HepG2 (cell line): ENCODE measurements at regions not wholly inside any gene's neighbourhood (a gene's known extent, or its start where the extent isn't known, plus 50 kb on each side); places are given as distances from the start of the nearest gene placed in this dataset.
"Not testable (repeated sequence)": the region's sequence is repeated elsewhere in the genome, so short reads cannot be mapped to it uniquely, and the experiment has no call there.

Experiments used
- ATAC-seq: fragments of 200-7000 bp; cut with Tn5 transposase; 3 replicates; pipeline ENCODE4 v1.9.1; 2020; ENCODE audit warnings: mild to moderate bottlenecking, moderate library complexity
- BruUV-seq: library from RNA; stranded (reverse); fragments of 400-500 nt; replicated peaks from 2 replicates; lab custom pipeline; 2021; lab: Mats Ljungman, UMichigan
- CTCF ChIA-PET: fragments of 300-600 bp; formaldehyde crosslinking; extraction: SDS; loops from one replicate; lab custom pipeline; 2021; ENCODE audit warnings: low total read pairs, inconsistent platforms, low intra/inter-chr PET ratio; lab: Yijun Ruan, JAX
- POLR2A ChIA-PET: fragments of 350-600 bp; sonication (Branson Sonifier 250); formaldehyde crosslinking; loops from one replicate; lab custom pipeline; 2020; ENCODE audit warnings: antibody characterized with exemption, inconsistent platforms; lab: Yijun Ruan, JAX
- DNase-seq: peaks from one replicate; pipeline ENCODE4 v3.0.0-alpha.2; 2015; ENCODE audit warnings: low spot score
- FAIRE-seq: peaks from 3 replicates; lab custom pipeline; 2011; peaks lifted over from hg19 to GRCh38; lab: Jason Lieb, UNC
- H2AFZ ChIP-seq: one replicate; pipeline ENCODE4 v1.6.1; 2011; ENCODE audit warnings: low read length, inconsistent platforms
- H3K27ac ChIP-seq: fragments of 300-600 bp; 3 replicates; pipeline ENCODE4 v1.8.0; 2011; ENCODE audit warnings: mixed run types, mild to moderate bottlenecking, mixed read lengths, low read length, inconsistent platforms; ENCODE audit not compliant: insufficient read depth; ENCODE audit errors: extremely low read length
- H3K27me3 ChIP-seq, 2 experiments: fragments of 200-600 bp in 1 of 2; 2 replicates in 1 of 2; 3 replicates in 1 of 2; pipeline versions ENCODE4 v1.6.0 to v1.8.0; 2011; ENCODE audit warnings: low read length in 2 of 2, mild to moderate bottlenecking in 2 of 2, moderate library complexity in 2 of 2, inconsistent platforms in 1 of 2; ENCODE audit not compliant: insufficient read depth in 2 of 2, control insufficient read depth in 1 of 2
- H3K36me3 ChIP-seq, 2 experiments: fragments of 200-600 bp in 1 of 2; replicated peaks in 1 of 2; 2 replicates in 1 of 2; 3 replicates in 1 of 2; pipeline versions ENCODE4 v1.5.1 to v1.8.0; 2011; ENCODE audit warnings: low read length in 2 of 2, inconsistent platforms in 1 of 2; ENCODE audit not compliant: insufficient read depth in 2 of 2, control insufficient read depth in 1 of 2
- H3K4me1 ChIP-seq: 2 replicates; pipeline ENCODE4 v1.5.1; 2012; ENCODE audit warnings: low read length, inconsistent platforms; ENCODE audit not compliant: insufficient read depth
- H3K4me2 ChIP-seq: 2 replicates; pipeline ENCODE4 v1.6.0; 2011; ENCODE audit warnings: low read depth, low read length, inconsistent platforms
- H3K4me3 ChIP-seq, 3 experiments: fragments of 200-600 bp in 1 of 3; sonication (generic), shearing (Covaris generic) in 1 of 3; replicated peaks in 1 of 3; 2 replicates each; pipeline ENCODE4 v1.5.1; 2011 to 2016; ENCODE audit warnings: low read length in 3 of 3, inconsistent platforms in 2 of 3, low read depth in 2 of 3, mild to moderate bottlenecking in 2 of 3, control low read depth in 1 of 3, mixed read lengths in 1 of 3; ENCODE audit not compliant: insufficient read depth in 1 of 3
- H3K79me2 ChIP-seq: one replicate; pipeline ENCODE4 v1.6.1; 2011; ENCODE audit warnings: low read length, inconsistent platforms; ENCODE audit not compliant: insufficient read depth
- H3K9ac ChIP-seq: 2 replicates; pipeline ENCODE4 v1.6.0; 2011; ENCODE audit warnings: mild to moderate bottlenecking, low read depth, low read length, inconsistent platforms; ENCODE audit not compliant: insufficient read depth
- H3K9me3 ChIP-seq: 2 replicates; pipeline ENCODE4 v1.5.1; 2012; ENCODE audit warnings: mild to moderate bottlenecking, low read length
- H4K20me1 ChIP-seq: 2 replicates; pipeline ENCODE4 v1.6.0; 2011; ENCODE audit warnings: inconsistent platforms, mild to moderate bottlenecking, low read length, moderate library complexity; ENCODE audit not compliant: insufficient read depth
- ATF7 ChIP-seq, 2 experiments: fragments of 450-650 bp in 1 of 2; sonication (generic) in 1 of 2; formaldehyde crosslinking in 1 of 2; IDR thresholded peaks; 2 replicates each; pipeline versions ENCODE4 v1.4.0 to v1.6.1; 2016 to 2020; ENCODE audit warnings: antibody characterized with exemption in 1 of 2, mild to moderate bottlenecking in 1 of 2, missing genetic modification reagents in 1 of 2
- BRCA1 ChIP-seq: sonication (generic); formaldehyde crosslinking; IDR thresholded peaks from 2 replicates; pipeline ENCODE4 v1.4.0; 2020; ENCODE audit warnings: missing genetic modification reagents
- HOXD1 ChIP-seq: sonication (generic); formaldehyde crosslinking; IDR thresholded peaks from 2 replicates; pipeline ENCODE4 v1.5.0; 2020; ENCODE audit warnings: missing genetic modification reagents
- ISX ChIP-seq: sonication (generic); formaldehyde crosslinking; conservative IDR thresholded peaks from 2 replicates; pipeline ENCODE4 v1.5.0; 2020; ENCODE audit warnings: missing genetic modification reagents
- JUN ChIP-seq: sonication (generic); formaldehyde crosslinking; IDR thresholded peaks from 2 replicates; pipeline ENCODE4 v1.4.0; 2020; ENCODE audit warnings: mild to moderate bottlenecking, missing genetic modification reagents
- JUND ChIP-seq: sonication (generic); formaldehyde crosslinking; IDR thresholded peaks from 2 replicates; pipeline ENCODE4 v1.8.0; 2022; ENCODE audit warnings: mild to moderate bottlenecking, missing genetic modification reagents
- KAT2B ChIP-seq: fragments of 150-350 bp; IDR thresholded peaks from 2 replicates; pipeline ENCODE4 v1.6.1; 2014; ENCODE audit warnings: low read depth, low read length, borderline replicate concordance
- NFE2L2 ChIP-seq: fragments of 150-350 bp; IDR thresholded peaks from 2 replicates; pipeline ENCODE4 v1.6.1; 2014; ENCODE audit warnings: low read length
- ZNF138 ChIP-seq: sonication (generic); formaldehyde crosslinking; IDR thresholded peaks from 2 replicates; pipeline ENCODE4 v1.5.0; 2020; ENCODE audit warnings: mild to moderate bottlenecking, low read depth, missing genetic modification reagents
- WGBS: methylation state at CpG from one replicate; pipeline ENCODE4 v1.1.6; 2017; ENCODE audit warnings: low lambda C conversion rate; 5-methylcytosine and 5-hydroxymethylcytosine counted together
- in situ Hi-C: cut with HindIII; loops from 2 replicates; pipeline ENCODE4 v1.10.0; 2017; ENCODE audit warnings: low pct_unique_long_range_greater_than_20kb; ENCODE audit not compliant: extremely low pct_ligation_motif_present
- intact Hi-C: fragments of 100-400 bp; cut with micrococcal nuclease; formaldehyde crosslinking; loops from one replicate; pipeline ENCODE4 v1.10.0; 2022; ENCODE audit not compliant: unreplicated experiment
- TF ChIP-seq, protein P1 (sequence below): conservative IDR thresholded peaks from 2 replicates; pipeline ENCODE4 v1.6.1; 2018; ENCODE audit warnings: missing genetic modification reagents
- TF ChIP-seq, protein P2 (sequence below): sonication (generic); formaldehyde crosslinking; IDR thresholded peaks from 2 replicates; pipeline ENCODE4 v1.4.0; 2020; ENCODE audit warnings: missing genetic modification reagents
- TF ChIP-seq, protein P3 (sequence below): sonication (generic); formaldehyde crosslinking; IDR thresholded peaks from 2 replicates; pipeline ENCODE4 v1.4.0; 2020; ENCODE audit warnings: missing genetic modification reagents, borderline replicate concordance

DNA sequence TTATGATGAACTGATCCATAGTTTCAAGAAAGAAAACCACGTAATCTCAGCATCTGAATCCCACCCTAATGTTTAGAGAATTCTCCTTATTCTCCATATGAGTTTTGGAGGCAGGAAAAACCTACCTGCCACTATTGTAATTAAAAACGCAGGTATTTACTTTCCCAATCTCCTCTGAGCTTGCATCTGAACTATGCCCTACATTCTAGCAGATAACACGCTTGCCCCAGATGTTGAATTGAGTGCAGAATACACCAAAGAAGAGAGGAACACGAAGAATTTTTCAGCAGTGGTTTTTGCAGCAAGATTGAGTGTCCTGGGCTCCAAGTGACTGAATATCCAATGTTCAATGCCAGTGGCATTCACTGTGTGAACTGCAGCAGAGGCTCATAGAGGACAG, 182.4 kb downstream of the COX18 start (continued):
- TF ChIP-seq JUND (CRISPR knock-in tag) (no peak), ZNF138 (CRISPR knock-in tag) (no peak)

DNA sequence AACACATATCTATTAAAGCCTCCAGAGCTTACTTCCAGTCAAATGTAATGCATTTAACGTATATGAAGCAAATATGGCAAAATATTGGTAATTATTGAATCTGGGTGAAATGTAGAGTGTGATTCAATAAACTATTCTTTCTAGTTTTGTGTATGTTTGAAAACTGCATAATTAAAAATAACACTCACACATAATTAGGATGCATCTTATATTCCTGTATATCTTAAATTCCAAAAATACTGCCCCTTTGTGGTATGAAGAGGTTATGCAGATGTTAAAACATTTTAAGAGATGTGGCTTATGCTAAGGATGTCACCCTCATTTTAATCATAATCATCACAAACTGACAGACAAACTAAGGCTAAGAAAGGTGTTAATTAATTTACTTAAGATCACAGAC, 182.9 kb downstream of the COX18 start:
- H3K9ac ChIP-seq: no peak overlapping the region
- intact Hi-C loops: no loop called here
- ChIA-PET CTCF (no interaction called here), POLR2A (no interaction called here)
- TF ChIP-seq JUN (CRISPR knock-in tag): no peak
- TF ChIP-seq, protein P1, sequence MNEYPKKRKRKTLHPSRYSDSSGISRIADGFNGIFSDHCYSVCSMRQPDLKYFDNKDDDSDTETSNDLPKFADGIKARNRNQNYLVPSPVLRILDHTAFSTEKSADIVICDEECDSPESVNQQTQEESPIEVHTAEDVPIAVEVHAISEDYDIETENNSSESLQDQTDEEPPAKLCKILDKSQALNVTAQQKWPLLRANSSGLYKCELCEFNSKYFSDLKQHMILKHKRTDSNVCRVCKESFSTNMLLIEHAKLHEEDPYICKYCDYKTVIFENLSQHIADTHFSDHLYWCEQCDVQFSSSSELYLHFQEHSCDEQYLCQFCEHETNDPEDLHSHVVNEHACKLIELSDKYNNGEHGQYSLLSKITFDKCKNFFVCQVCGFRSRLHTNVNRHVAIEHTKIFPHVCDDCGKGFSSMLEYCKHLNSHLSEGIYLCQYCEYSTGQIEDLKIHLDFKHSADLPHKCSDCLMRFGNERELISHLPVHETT (CRISPR knock-in tag): no peak
- TF ChIP-seq ATF7 (IDR thresholded peaks at IDR 0.05): no peak
- TF ChIP-seq ATF7 (CRISPR knock-in tag; IDR thresholded peaks at IDR 0.05): no peak
- no peak for TF ChIP-seq NFE2L2
- TF ChIP-seq KAT2B: no peak
- TF ChIP-seq, protein P2, sequence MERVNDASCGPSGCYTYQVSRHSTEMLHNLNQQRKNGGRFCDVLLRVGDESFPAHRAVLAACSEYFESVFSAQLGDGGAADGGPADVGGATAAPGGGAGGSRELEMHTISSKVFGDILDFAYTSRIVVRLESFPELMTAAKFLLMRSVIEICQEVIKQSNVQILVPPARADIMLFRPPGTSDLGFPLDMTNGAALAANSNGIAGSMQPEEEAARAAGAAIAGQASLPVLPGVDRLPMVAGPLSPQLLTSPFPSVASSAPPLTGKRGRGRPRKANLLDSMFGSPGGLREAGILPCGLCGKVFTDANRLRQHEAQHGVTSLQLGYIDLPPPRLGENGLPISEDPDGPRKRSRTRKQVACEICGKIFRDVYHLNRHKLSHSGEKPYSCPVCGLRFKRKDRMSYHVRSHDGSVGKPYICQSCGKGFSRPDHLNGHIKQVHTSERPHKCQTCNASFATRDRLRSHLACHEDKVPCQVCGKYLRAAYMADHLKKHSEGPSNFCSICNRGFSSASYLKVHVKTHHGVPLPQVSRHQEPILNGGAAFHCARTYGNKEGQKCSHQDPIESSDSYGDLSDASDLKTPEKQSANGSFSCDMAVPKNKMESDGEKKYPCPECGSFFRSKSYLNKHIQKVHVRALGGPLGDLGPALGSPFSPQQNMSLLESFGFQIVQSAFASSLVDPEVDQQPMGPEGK: no peak
- no peak for TF ChIP-seq ISX
- no peak for TF ChIP-seq HOXD1 (CRISPR knock-in tag)
- TF ChIP-seq BRCA1 (CRISPR knock-in tag): no peak
- TF ChIP-seq, protein P3, sequence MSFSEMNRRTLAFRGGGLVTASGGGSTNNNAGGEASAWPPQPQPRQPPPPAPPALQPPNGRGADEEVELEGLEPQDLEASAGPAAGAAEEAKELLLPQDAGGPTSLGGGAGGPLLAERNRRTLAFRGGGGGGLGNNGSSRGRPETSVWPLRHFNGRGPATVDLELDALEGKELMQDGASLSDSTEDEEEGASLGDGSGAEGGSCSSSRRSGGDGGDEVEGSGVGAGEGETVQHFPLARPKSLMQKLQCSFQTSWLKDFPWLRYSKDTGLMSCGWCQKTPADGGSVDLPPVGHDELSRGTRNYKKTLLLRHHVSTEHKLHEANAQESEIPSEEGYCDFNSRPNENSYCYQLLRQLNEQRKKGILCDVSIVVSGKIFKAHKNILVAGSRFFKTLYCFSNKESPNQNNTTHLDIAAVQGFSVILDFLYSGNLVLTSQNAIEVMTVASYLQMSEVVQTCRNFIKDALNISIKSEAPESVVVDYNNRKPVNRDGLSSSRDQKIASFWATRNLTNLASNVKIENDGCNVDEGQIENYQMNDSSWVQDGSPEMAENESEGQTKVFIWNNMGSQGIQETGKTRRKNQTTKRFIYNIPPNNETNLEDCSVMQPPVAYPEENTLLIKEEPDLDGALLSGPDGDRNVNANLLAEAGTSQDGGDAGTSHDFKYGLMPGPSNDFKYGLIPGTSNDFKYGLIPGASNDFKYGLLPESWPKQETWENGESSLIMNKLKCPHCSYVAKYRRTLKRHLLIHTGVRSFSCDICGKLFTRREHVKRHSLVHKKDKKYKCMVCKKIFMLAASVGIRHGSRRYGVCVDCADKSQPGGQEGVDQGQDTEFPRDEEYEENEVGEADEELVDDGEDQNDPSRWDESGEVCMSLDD (CRISPR knock-in tag): no peak
- BruUV-seq: no TSS peak
- no peaks in the 10 kb centered on the region for H3K9me3 ChIP-seq
- no peak overlapping the region for H3K27ac ChIP-seq
- no peak overlapping the region for H3K4me3 ChIP-seq
- no peak for ATAC-seq
- H4K20me1 ChIP-seq: no peaks in the 10 kb centered on the region
- in situ Hi-C loops: no loop called here
- no peak overlapping the region for H2AFZ ChIP-seq
- WGBS: 3% methylated on average over 1 of the region's 1 CpG
- H3K4me1 ChIP-seq: no peaks in the 10 kb centered on the region
- FAIRE-seq: no peak
- H3K79me2 ChIP-seq: no peaks in the 10 kb centered on the region
- no peak for DNase-seq
- no peaks in the 10 kb centered on the region for H3K27me3 ChIP-seq
- no peak overlapping the region for H3K4me2 ChIP-seq
- no peaks in the 10 kb centered on the region for H3K36me3 ChIP-seq

DNA sequence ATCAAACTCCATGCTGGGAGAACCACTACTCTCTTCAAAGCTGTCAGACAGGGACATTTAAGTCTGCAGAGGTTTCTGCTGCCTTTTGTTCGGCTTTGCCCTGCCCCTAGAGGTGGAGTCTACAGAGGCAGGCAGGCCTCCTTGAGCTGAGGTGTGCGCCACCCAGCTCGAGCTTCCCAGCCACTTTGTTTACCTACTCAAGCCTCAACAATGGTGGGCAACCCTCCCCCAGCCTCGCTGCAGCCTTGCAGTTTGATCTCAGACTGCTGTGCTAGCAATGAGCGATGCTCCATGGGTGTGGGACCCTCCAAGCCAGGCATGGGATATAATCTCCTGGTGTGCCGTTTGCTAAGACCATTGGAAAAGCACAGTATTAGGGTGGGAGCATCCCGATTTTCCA, 185.3 kb downstream of the COX18 start:
- WGBS: no CpG with 5 or more reads among the region's 7 CpGs
- in situ Hi-C loops: not testable (repeated sequence)

More for the DNA sequence above, 185.3 kb downstream of the COX18 start:
- H2AFZ ChIP-seq, FAIRE-seq, H3K4me2 ChIP-seq, H3K4me1 ChIP-seq, CTCF ChIA-PET, H3K9ac ChIP-seq, H3K79me2 ChIP-seq, POLR2A ChIA-PET, H3K36me3 ChIP-seq, DNase-seq, H3K9me3 ChIP-seq, ATAC-seq, H3K27me3 ChIP-seq, intact Hi-C loops, H3K27ac ChIP-seq, H3K4me3 ChIP-seq, H4K20me1 ChIP-seq, BruUV-seq: not testable (repeated sequence)
